Testis (tissue), 2 donors: ENCODE measurements at regions not wholly inside any gene's neighbourhood (a gene's known extent, or its start where the extent isn't known, plus 50 kb on each side); places are given as distances from the start of the nearest gene placed in this dataset.

ENCODE experiments used
- DNase-seq: peaks from one replicate; pipeline ENCODE4 v3.0.0-alpha.2; 2019
- H3K27ac ChIP-seq, 2 donors: fragments of 200-600 bp; sonication (generic); one replicate each; pipeline ENCODE4 v1.5.1; 2019
- H3K27me3 ChIP-seq: fragments of 200-600 bp; sonication (generic); one replicate; pipeline ENCODE4 v1.5.1; 2019
- H3K36me3 ChIP-seq: fragments of 200-600 bp; sonication (generic); one replicate; pipeline ENCODE4 v1.5.1; 2017; ENCODE audit warnings: low read depth; ENCODE audit errors: missing control alignments
- H3K4me1 ChIP-seq: fragments of 200-600 bp; sonication (generic); one replicate; pipeline ENCODE4 v1.5.1; 2019
- H3K4me3 ChIP-seq, 2 donors: fragments of 200-600 bp; sonication (generic); one replicate each; pipeline ENCODE4 v1.5.1; 2017 to 2019
- H3K9me3 ChIP-seq: fragments of 200-600 bp; sonication (generic); one replicate; pipeline ENCODE4 v1.5.1; 2017
- CTCF ChIP-seq, 3 experiments: fragments of 450-650 bp in 2 of 3; fragments of 200-600 bp in 1 of 3; sonication (generic) in 1 of 3; IDR thresholded peaks; one replicate each; pipeline ENCODE4 v1.5.1; 2016 to 2019; ENCODE audit warnings: antibody characterized with exemption in 3 of 3, mild to moderate bottlenecking in 2 of 3, moderate library complexity in 1 of 3
- POLR2A ChIP-seq: fragments of 450-650 bp; IDR thresholded peaks from one replicate; pipeline ENCODE4 v1.6.1; 2017; ENCODE audit warnings: antibody characterized with exemption, mild to moderate bottlenecking, moderate library complexity
- WGBS, 2 donors: methylation state at CpG; one replicate each; pipeline ENCODE4 v1.1.5; 2018; 5-methylcytosine and 5-hydroxymethylcytosine counted together
- intact Hi-C: fragments of 100-400 bp; cut with DNase I; formaldehyde crosslinking; loops from one replicate; pipeline ENCODE4 v1.15.1; 2023; ENCODE audit warnings: low total_unique reads

DNA sequence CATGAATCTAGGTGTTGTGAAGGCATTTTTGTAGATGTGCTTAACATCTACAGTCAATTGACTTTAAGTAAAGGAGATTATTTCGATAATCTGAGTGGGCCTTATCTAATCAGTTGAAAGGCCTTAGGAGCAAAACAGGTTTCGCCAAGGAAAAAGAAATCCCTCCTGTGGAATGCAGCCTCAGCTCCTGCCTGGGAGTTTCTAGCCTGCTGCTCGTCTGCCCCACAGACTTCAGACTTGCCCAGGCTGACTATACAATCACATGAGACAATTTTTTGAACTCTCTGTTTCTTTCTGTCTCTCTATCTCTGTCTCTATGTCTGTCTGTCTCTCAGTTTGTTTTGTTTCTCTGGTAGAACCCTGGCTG lies 312.5 kb downstream of the OLFM4 start:
- Histone ChIP-seq H3K27ac (no peak overlapping the region), H3K27me3 (no peaks in the 10 kb centered on the region), H3K36me3 (no peaks in the 10 kb centered on the region), H3K4me3 (no peak overlapping the region), H3K9me3 (no peaks in the 10 kb centered on the region), H3K4me1 (no peaks in the 10 kb centered on the region)
- intact Hi-C loops, result no loop called here
- TF ChIP-seq POLR2A, result no peak
- no peak for TF ChIP-seq CTCF (IDR thresholded peaks at IDR 0.05)
- 80 to 90% methylated on average over 3 of the region's 3 CpGs for WGBS, 2 donors
- DNase-seq, result no peak

DNA sequence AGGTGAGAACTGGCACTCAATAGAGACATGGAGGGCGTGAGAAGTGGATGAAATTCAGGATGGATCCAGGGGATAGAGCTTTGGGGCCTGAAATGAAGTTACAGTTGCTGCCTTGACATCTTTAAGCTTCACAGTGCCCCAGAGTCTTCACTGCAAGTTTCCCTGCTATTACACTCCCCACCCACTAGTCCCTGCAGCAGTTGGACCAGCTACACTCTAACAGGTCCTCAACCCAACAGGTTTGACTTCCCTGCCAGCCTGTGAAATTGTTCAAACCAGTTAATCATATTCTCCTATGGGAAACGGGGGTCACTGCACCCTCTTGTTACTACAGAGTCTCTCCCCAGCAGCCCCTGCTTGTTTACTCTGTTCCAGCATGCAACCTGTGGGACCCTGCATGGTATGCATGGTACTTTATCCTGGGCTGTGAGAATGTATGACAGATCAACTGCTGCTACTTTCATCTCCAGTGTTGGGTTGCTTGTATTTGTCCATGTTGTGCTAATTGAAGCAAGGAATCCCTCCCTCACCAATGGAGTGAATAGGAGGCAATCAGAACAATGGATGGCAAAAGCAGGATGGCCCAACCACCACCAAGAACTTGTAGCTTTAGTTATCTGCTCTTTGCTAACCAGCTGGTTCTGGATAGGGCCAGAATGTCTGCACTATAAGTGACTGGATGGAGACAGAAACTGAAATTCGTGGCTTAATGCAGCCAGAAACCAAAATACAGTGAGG lies 314.2 kb downstream of the OLFM4 start:
- H3K4me3 ChIP-seq, result no peak overlapping the region
- 58 to 66% methylated on average over 3 of the region's 3 CpGs for WGBS, 2 donors
- H3K27me3 ChIP-seq, result no peaks in the 10 kb centered on the region
- H3K27ac ChIP-seq, result no peak overlapping the region
- intact Hi-C loops, result no loop called here
- TF ChIP-seq CTCF (IDR thresholded peaks at IDR 0.05) (no peak), POLR2A (no peak)
- DNase-seq, result no peak
- no peaks in the 10 kb centered on the region for H3K36me3 ChIP-seq
- H3K9me3 ChIP-seq, result no peaks in the 10 kb centered on the region
- no peaks in the 10 kb centered on the region for H3K4me1 ChIP-seq

DNA sequence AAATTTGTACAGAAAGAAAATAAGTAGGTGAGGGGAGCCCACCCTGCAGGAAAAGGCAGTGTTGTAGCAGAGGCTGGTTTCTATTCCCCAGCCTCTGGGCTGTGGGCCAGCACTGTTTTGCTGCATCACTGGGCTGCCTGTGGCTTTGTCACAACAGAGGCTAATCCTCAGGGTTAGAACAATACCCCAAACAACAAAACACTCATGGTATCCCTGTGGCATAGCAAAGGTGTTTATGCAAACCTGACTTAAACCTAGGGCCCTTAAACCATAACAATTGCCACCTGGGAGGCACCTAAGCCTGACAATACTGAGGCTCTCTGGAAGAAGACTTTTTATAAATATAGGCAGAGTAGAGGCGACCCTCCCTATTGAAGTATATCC lies 314.7 kb downstream of the OLFM4 start:
- Histone ChIP-seq H3K36me3 (no peaks in the 10 kb centered on the region), H3K27me3 (no peaks in the 10 kb centered on the region), H3K27ac (no peak overlapping the region), H3K4me1 (no peaks in the 10 kb centered on the region), H3K4me3 (no peak overlapping the region), H3K9me3 (no peaks in the 10 kb centered on the region)
- intact Hi-C loops, result no loop called here
- DNase-seq, result no peak
- 88 to 95% methylated on average over 1 of the region's 1 CpG for WGBS, 2 donors
- TF ChIP-seq POLR2A, result no peak
- TF ChIP-seq CTCF (IDR thresholded peaks at IDR 0.05), result no peak

DNA sequence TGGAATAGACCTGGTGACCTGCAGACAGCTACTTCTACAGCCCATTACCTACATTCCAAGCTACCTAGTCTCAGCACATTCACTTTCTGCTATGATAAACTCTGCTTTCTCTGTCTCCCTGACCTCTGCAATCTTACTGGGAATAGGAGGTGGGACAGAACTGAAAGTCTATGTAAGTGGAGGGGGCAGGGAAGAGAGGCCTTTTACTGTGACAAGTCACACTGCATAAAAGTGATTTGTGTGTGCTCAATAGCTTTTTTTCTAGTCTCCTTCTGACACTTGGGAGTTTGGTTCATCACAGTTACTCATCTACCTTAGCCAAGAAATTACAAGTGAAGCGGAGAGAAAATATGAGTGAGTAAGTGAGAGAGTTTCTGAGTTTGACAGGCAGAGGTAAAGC lies 322.4 kb downstream of the OLFM4 start:
- no peak for TF ChIP-seq POLR2A
- no peak for TF ChIP-seq CTCF (IDR thresholded peaks at IDR 0.05)
- Histone ChIP-seq H3K4me3 (no peak overlapping the region), H3K4me1 (no peaks in the 10 kb centered on the region), H3K27ac (no peak overlapping the region), H3K36me3 (no peaks in the 10 kb centered on the region), H3K27me3 (no peaks in the 10 kb centered on the region), H3K9me3 (no peaks in the 10 kb centered on the region)
- intact Hi-C loops, result no loop called here
- WGBS, 2 donors, result 79 to 87% methylated on average over 1 of the region's 1 CpG
- no peak for DNase-seq

- Histone ChIP-seq H3K4me3 (no peak overlapping the region), H3K9me3 (no peaks in the 10 kb centered on the region), H3K27ac (no peak overlapping the region), H3K27me3 (no peaks in the 10 kb centered on the region), H3K36me3 (no peaks in the 10 kb centered on the region), H3K4me1 (no peaks in the 10 kb centered on the region)
- WGBS, 2 donors, result 76 to 81% methylated on average over 3 of the region's 3 CpGs
- intact Hi-C loops, result no loop called here
- DNase-seq, result no peak
- TF ChIP-seq POLR2A (no peak), CTCF (IDR thresholded peaks at IDR 0.05) (no peak)
Observed at GRCh38 chr13:53357582-53357981, 329.0 kb downstream of the OLFM4 start.
